ENCODE measurements at regions not wholly inside any gene's neighbourhood (a gene's known extent, or its start where the extent isn't known, plus 50 kb on each side); places are given as distances from the start of the nearest gene placed in this dataset.

GRCh38 chr20:50434321-50434652 lies 75.9 kb upstream of the PTPN1 start:
- Histone ChIP-seq H3K27me3 (ENCODE audit: control insufficient read depth, extremely low read depth, insufficient read depth, low read length) (no peaks in the 10 kb centered on the region), H3K9me1 (ENCODE audit: control insufficient read depth, extremely low read depth, insufficient read depth, low read length) (no peaks in the 10 kb centered on the region), H2AFZ (ENCODE audit: control insufficient read depth, low read length) (no peak overlapping the region), H3K4me3 (ENCODE audit: control insufficient read depth in 2 of 3, extremely low read depth in 1 of 3, insufficient read depth in 2 of 3, low read depth in 1 of 3, low read length in 3 of 3) (no peak overlapping the region), H3K9me3 (ENCODE audit: control insufficient read depth, low read depth, low read length) (no peaks in the 10 kb centered on the region), H4K20me1 (ENCODE audit: control insufficient read depth, extremely low read depth, insufficient read depth, low read length) (no peaks in the 10 kb centered on the region), H3K4me1 (ENCODE audit: control insufficient read depth, extremely low read depth, insufficient read depth, low read length) (peaks cover 64% of the 10 kb centered on the region), H3K36me3 (ENCODE audit: control insufficient read depth in 2 of 2, extremely low read depth in 1 of 2, insufficient read depth in 2 of 2, low read length in 2 of 2) (no peaks in the 10 kb centered on the region), H3K79me2 (ENCODE audit: control insufficient read depth, insufficient read depth, low read length) (no peaks in the 10 kb centered on the region), H3K9ac (ENCODE audit: control insufficient read depth, extremely low read depth, insufficient read depth, low read length) (no peak overlapping the region), H3K4me2 (ENCODE audit: control insufficient read depth, extremely low read depth, insufficient read depth, low read depth, low read length) (no peak overlapping the region), H3K27ac (ENCODE audit: control insufficient read depth, insufficient read depth, low read length) (peak overlapping the region; percentile 53)
- no peak for DNase-seq (ENCODE audit: low read depth, low spot score)
- dilution Hi-C loops (cut with MboI; ENCODE audit: extremely low pct_ligation_motif_present, low sequenced_read_pairs): no loop called here
- no peak for TF ChIP-seq EZH2 (IDR thresholded peaks at IDR 0.05; ENCODE audit: low read length)
- TF ChIP-seq CTCF (optimal IDR thresholded peaks at IDR 0.05 in 1 of 3, IDR thresholded peaks at IDR 0.05 in 1 of 3, conservative IDR thresholded peaks at IDR 0.05 in 1 of 3; ENCODE audit: extremely low read depth in 1 of 3, insufficient read depth in 2 of 3, low read length in 3 of 3): no peak
- FAIRE-seq: no peak

GRCh38 chr20:50434653-50435396 lies 75.4 kb upstream of the PTPN1 start:
- dilution Hi-C loops (cut with MboI; ENCODE audit: extremely low pct_ligation_motif_present, low sequenced_read_pairs): no loop called here
- Histone ChIP-seq H3K36me3 (ENCODE audit: control insufficient read depth in 2 of 2, extremely low read depth in 1 of 2, insufficient read depth in 2 of 2, low read length in 2 of 2) (no peaks in the 10 kb centered on the region), H4K20me1 (ENCODE audit: control insufficient read depth, extremely low read depth, insufficient read depth, low read length) (no peaks in the 10 kb centered on the region), H3K4me3 (ENCODE audit: control insufficient read depth in 2 of 3, extremely low read depth in 1 of 3, insufficient read depth in 2 of 3, low read depth in 1 of 3, low read length in 3 of 3) (no peak overlapping the region), H3K79me2 (ENCODE audit: control insufficient read depth, insufficient read depth, low read length) (no peaks in the 10 kb centered on the region), H3K9me1 (ENCODE audit: control insufficient read depth, extremely low read depth, insufficient read depth, low read length) (no peaks in the 10 kb centered on the region), H2AFZ (ENCODE audit: control insufficient read depth, low read length) (no peak overlapping the region), H3K4me2 (ENCODE audit: control insufficient read depth, extremely low read depth, insufficient read depth, low read depth, low read length) (no peak overlapping the region), H3K9me3 (ENCODE audit: control insufficient read depth, low read depth, low read length) (no peaks in the 10 kb centered on the region), H3K9ac (ENCODE audit: control insufficient read depth, extremely low read depth, insufficient read depth, low read length) (no peak overlapping the region), H3K4me1 (ENCODE audit: control insufficient read depth, extremely low read depth, insufficient read depth, low read length) (peaks cover 64% of the 10 kb centered on the region), H3K27me3 (ENCODE audit: control insufficient read depth, extremely low read depth, insufficient read depth, low read length) (no peaks in the 10 kb centered on the region), H3K27ac (ENCODE audit: control insufficient read depth, insufficient read depth, low read length) (peak overlapping the region; percentile 53)
- no peak for DNase-seq (ENCODE audit: low read depth, low spot score)
- TF ChIP-seq EZH2 (IDR thresholded peaks at IDR 0.05; ENCODE audit: low read length) (no peak), CTCF (optimal IDR thresholded peaks at IDR 0.05 in 1 of 3, IDR thresholded peaks at IDR 0.05 in 1 of 3, conservative IDR thresholded peaks at IDR 0.05 in 1 of 3; ENCODE audit: extremely low read depth in 1 of 3, insufficient read depth in 2 of 3, low read length in 3 of 3) (no peak)
- FAIRE-seq: peak; percentile 75

All from keratinocyte (primary cell).